COLO668 (cell line): ENCODE measurements at regions not wholly inside any gene's neighbourhood (a gene's known extent, or its start where the extent isn't known, plus 50 kb on each side); places are given as distances from the start of the nearest gene placed in this dataset.

Experiments
- DNase-seq: peaks from one replicate; lab custom pipeline; 2025; ENCODE audit not compliant: unreplicated experiment; lab: John Stamatoyannopoulos, UW

DNA sequence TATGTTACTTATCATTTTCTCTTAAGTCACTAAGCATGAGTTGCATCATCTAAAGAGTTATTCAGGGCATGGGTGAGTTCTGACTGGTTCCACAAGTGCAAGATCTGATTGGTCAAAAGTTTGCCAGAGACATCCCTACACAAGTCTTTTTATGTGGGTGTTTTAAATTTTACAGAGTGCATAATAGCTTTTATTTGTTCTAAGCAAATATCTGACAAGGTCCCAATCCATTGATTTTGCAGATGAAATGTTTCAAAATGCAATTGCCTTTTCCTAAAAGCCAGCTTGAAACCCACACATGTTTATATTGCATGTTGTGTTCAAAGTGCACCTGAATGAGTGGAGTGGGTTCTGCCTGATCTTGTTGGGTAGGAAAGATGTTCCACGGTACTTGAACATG is 101.7 kb upstream of the PAX6 start:
- no peak for DNase-seq

GRCh38 chr11:31910950-31911576 is 99.9 kb upstream of the PAX6 start:
- no peak for DNase-seq

DNA sequence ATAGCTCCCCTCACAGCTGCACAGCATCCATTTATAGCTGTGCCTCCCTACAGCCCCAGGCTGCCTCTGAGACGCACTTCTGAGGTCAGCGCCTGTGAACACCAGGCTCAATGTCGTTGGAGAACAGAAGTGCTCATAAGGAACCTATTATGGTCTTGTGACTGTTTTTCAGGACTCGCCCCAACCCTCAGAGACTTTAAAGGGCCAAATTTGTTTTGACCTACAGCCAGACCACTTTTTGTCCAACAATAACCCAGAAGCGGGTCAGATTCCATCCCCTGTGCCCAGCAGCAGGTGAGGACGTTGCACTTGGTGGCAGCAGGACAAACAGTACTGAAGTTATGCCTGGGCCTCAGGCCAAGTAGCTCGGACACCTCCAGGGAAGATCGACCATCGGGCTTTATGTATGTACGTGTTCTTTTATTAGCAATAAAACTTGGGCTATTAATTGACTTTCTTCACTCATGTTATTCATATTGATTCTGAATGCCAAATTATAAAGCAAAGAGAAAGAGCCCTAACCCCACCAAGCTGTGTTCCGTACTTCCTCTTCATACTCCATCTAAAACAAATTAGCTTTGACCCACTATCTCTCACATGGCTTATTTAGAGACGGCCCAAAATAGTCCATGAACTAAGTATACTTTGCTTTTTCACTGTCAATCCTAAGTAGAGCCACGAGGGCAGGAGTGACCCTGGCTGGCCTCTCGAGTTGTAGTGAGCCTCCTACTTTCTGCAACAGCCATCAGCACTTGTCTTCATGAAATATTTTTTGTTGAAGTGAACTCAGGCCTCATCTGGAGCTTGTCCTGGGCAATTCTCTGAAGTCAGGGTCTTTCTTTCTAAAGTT is 92.3 kb upstream of the PAX6 start:
- DNase-seq, result no peak

GRCh38 chr11:31902706-31903105 is 91.6 kb upstream of the PAX6 start:
- no peak for DNase-seq

- no peak for DNase-seq
These were observed 84.8 kb upstream of the PAX6 start for GRCh38 chr11:31895926-31896325.

- DNase-seq, result peak; percentile 7
These were observed 76.1 kb upstream of the PAX6 start for GRCh38 chr11:31887180-31887579.

DNA sequence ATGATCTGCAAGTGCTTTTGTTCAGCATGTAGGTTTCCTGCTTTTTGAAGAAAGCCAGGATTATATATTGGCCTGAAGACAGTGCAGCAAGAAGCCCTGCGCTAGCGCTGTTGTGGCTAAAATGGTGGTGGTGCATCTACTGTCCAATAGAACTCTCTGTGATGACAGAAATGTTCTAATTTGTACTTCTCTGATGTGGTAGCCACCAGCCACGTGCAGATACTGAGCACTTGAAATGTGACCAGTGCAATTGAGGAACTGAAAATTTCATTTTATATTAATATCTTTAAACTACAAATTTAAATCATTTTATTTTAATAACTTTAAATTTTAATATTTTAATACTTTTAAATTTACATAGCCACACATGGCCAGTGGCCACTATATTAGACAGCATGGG is 73.0 kb upstream of the PAX6 start:
- no peak for DNase-seq

- no peak for DNase-seq
These were observed 72.3 kb upstream of the PAX6 start for GRCh38 chr11:31883435-31883834.

- no peak for DNase-seq
These were observed 71.8 kb upstream of the PAX6 start for GRCh38 chr11:31882951-31883392.

GRCh38 chr11:31881825-31882224 is 70.7 kb upstream of the PAX6 start:
- no peak for DNase-seq

DNA sequence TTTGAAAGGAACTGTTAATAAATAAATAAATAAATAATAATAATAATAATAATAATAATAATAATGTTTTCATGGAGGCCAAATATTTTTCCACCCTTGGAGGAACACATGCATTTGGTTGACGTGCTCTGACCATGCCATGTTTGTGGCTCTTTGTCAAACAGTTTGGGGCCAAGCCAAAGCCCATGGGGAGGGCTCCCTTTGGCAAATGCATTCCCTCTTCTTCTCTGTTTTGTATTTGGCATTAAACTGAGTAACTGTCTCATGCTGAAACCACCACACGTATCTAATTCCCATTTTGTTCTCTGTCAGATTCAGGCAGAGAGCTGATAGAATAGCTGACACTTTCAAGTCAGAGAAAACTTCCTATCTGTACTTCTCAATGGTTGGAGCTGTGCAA is 68.6 kb upstream of the PAX6 start:
- no peak for DNase-seq

DNA sequence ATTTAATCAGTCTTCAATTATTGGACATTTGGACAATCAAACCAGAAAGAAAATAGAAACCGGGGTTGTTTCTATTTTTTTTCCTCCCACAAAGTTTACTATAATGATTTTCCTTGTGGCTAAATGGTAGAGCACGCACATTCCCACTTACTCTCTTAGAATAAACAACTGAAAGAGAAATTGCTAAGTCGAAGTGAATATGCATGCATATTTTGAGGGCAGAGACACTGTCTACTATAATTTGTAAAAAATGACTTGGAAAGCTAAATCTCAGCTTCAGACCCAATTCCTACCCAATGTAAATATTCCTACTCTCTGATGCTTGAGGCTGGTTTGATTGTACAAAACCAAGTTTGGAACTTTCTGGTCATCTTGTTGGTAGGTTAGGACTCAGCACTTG is 66.7 kb upstream of the PAX6 start:
- DNase-seq, result no peak

DNA sequence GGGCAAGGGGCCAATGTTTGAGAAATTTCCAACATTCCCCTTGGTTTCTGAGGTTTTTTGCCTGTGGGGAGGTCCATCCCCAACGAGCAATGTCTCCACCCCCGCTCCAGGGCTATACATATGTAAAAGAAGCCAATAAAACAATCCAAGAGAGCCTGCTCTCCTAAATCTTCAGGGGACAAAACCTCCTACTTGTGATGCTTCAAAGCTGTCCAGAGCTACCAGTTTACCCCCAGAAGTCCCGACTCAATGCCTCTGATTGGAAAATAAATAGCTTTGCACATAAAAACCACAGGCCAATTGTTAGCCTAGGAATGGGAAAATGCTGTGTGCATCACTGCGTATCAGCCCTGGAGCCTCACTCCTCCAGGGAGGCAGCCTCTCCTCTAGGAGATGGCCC is 66.0 kb upstream of the PAX6 start:
- no peak for DNase-seq

- DNase-seq, result no peak
These were observed 64.9 kb upstream of the PAX6 start for GRCh38 chr11:31875866-31876560.

DNA sequence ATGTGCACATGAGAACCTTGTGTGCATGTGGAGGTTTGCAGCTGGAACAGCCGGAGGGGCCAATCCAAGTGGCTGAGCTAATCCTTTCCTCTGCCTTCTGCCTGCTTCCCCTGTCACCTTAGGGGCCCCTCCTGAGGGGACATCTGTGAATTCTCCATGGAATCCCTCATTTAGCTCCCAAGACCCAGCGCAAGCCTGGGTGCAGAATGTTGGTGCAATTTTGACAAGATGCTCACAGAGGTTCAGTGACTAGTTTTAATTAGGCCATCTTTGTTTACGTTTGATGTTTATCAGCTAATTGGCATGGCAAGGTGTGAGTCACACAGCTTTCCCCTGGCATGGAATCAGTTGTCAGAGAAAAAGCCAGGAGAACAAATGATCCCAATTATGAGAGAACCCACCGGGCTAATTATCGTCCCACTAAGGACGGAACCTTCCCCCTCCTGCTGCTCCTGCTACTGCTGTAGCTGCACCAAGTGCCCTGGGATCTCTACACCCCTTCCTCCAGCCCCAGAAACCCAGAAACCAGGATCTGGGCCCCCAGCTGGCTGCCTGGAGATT is 63.6 kb upstream of the PAX6 start:
- DNase-seq, result no peak

- DNase-seq, result no peak
These were observed 62.0 kb upstream of the PAX6 start for GRCh38 chr11:31873124-31873523.

DNA sequence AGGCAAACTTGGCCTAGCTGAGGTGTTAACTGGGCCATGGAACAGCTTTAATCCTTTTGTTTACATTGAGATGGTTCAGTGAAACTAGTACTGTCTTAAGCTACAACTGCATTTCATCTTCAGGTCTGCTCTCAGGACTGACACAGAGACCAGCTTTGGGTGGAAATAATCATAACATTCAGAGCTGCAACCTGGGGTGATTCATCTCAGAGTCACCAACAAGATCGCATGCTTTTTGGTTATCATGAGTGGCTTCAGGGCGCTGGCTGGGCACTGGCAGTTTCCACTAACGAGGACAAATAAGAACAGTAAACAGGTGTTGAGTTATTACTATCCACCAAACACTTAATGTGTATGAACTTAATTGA is 60.9 kb upstream of the PAX6 start:
- DNase-seq, result no peak

- no peak for DNase-seq
These were observed 60.4 kb upstream of the PAX6 start for GRCh38 chr11:31871310-31872075.

DNA sequence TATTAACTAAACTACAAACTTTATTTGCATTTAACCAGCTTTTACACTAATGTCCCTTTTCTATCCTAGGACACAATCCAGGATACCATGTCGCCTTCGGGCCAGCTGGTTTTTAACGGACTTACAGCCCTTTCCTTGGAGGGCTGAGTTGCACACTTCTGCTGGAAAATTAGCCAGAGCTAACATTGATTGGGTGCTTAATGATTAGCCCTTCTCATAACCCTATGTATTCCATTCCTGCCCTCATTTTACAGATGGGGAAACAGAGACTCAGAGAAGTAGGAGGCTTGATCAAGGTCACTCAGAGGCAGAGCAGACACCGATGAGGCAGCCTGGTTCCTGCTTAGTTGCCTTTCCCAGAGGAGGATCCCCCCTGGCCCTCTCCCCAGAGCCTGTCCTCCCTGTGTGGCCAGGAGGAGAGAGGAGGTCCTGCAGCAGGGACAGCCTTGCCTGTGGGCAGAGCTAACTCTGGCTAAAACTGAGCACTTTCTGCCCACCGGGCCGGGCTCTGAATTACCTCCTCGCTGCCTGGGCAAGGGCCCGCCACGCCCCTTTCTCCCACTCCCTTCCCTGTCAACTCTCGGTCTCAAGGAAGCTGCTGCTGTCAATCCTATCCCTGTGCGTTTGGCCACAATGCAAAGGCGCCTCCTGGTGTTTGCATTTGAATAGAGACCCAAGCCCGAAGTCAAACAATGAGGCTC is 59.6 kb upstream of the PAX6 start:
- DNase-seq, result peak; percentile 28

DNA sequence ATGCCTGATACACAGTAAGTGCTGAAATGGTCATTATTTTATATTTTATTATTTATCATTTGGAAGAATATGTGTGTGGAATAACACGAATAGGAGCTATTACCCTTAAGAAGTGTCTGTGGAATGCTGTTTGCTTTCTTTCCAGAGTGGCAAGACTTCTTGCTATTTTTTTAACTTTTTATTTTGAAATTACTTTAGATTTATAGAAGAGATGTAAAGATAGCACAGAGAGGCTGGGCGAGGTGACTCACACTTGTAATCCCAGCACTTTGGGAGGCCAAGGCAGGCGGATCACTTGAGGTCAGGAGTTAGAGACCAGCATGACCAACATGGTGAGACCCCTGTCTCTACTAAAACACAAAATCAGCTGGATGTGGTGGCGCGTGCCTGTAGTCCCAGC is 58.9 kb upstream of the PAX6 start:
- DNase-seq, result no peak
